ENCODE measurements at regions not wholly inside any gene's neighbourhood (a gene's known extent, or its start where the extent isn't known, plus 50 kb on each side); places are given as distances from the start of the nearest gene placed in this dataset.

DNA sequence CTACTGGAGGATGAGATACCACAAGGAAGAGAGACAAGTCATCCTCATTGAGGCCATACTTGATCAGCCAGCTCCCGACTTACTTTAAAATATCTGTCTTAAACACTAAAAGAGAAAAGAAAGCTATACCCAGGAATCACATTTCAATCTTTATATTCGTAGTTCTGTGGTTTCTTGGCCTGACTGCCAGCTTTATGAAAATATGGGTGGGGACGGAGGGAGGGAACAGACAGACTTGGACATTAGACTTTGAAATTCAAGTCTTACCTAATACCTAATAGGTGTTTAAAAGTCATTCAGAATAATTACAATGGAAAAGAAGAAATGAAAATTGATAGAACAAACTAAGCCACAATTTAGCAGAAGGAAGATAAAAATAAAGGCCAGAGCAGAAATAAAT is 604.8 kb upstream of the RORB start:
- no peaks in the 10 kb centered on the region for H3K4me1 Mint-ChIP-seq
- no peaks in the 10 kb centered on the region for H4K20me1 ChIP-seq (replicated peaks; ENCODE audit: insufficient read depth)
- H3K9me3 Mint-ChIP-seq, result peaks cover 4% of the 10 kb centered on the region; the same call in 1 of the 3 replicates
- H3F3A ChIP-seq (replicated peaks; ENCODE audit: low read depth), result no peaks in the 10 kb centered on the region
- H3K27ac Mint-ChIP-seq, result no peak overlapping the region
- H2AFZ ChIP-seq, result no peak overlapping the region
- no peak for DNase-seq (ENCODE audit: low spot score)
- no peak for TF ChIP-seq EZH2phosphoT487 (IDR thresholded peaks at IDR 0.05; ENCODE audit: unreplicated experiment)
- TF ChIP-seq EZH2 (IDR thresholded peaks at IDR 0.05; ENCODE audit: low read depth, unreplicated experiment), result no peak
- TF ChIP-seq, protein P1, sequence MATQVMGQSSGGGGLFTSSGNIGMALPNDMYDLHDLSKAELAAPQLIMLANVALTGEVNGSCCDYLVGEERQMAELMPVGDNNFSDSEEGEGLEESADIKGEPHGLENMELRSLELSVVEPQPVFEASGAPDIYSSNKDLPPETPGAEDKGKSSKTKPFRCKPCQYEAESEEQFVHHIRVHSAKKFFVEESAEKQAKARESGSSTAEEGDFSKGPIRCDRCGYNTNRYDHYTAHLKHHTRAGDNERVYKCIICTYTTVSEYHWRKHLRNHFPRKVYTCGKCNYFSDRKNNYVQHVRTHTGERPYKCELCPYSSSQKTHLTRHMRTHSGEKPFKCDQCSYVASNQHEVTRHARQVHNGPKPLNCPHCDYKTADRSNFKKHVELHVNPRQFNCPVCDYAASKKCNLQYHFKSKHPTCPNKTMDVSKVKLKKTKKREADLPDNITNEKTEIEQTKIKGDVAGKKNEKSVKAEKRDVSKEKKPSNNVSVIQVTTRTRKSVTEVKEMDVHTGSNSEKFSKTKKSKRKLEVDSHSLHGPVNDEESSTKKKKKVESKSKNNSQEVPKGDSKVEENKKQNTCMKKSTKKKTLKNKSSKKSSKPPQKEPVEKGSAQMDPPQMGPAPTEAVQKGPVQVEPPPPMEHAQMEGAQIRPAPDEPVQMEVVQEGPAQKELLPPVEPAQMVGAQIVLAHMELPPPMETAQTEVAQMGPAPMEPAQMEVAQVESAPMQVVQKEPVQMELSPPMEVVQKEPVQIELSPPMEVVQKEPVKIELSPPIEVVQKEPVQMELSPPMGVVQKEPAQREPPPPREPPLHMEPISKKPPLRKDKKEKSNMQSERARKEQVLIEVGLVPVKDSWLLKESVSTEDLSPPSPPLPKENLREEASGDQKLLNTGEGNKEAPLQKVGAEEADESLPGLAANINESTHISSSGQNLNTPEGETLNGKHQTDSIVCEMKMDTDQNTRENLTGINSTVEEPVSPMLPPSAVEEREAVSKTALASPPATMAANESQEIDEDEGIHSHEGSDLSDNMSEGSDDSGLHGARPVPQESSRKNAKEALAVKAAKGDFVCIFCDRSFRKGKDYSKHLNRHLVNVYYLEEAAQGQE (IDR thresholded peaks at IDR 0.05; ENCODE audit: unreplicated experiment), result no peak
- TF ChIP-seq ZNF331 (CRISPR knock-in tag; IDR thresholded peaks at IDR 0.05; ENCODE audit: low read depth), result no peak
- no peak for TF ChIP-seq POLR2AphosphoS5 (IDR thresholded peaks at IDR 0.05; ENCODE audit: low read depth)
- H3K36me3 Mint-ChIP-seq (ENCODE audit: low read depth), result 0 out of 3 replicates have a peak, but pooled peaks cover 2% of the 10 kb centered on the region
- H3K79me2 ChIP-seq (replicated peaks; ENCODE audit: insufficient read depth), result no peaks in the 10 kb centered on the region
- H3K36me3 ChIP-seq (ENCODE audit: insufficient read depth), result no peaks in the 10 kb centered on the region
- H3K27me3 ChIP-seq (ENCODE audit: insufficient read depth), result no peaks in the 10 kb centered on the region
- H3K27ac ChIP-seq (ENCODE audit: low read depth), result no peak overlapping the region
- no peak overlapping the region for H3K4me2 ChIP-seq
- H3K27me3 Mint-ChIP-seq (ENCODE audit: insufficient read depth, low read depth, poor library complexity), result no peaks in the 10 kb centered on the region
- no peak overlapping the region for H3K4me3 ChIP-seq
- H3K4me1 ChIP-seq (ENCODE audit: insufficient read depth), result no peaks in the 10 kb centered on the region
- no peak overlapping the region for H3K4me3 Mint-ChIP-seq
- no peaks in the 10 kb centered on the region for H3K9me2 ChIP-seq (ENCODE audit: insufficient read depth)
- ATAC-seq, result no peak

DNA sequence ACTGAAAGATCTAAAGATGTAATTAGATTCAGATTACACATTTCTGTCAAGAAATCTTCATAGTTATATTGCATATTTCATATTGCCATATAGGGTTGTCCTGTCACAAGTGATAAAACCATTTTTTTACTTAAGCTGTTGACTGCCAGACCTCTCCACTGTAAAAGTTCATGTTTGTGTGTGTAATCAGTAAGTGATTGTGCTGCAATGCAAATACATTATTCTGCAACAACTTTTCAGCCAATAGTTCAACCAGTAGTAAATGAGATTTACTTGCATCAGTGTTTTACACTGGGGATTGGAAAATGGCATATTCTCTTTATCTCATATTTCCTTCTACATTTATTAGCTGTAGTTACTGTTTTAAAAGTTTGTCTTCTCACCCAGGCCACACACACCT is 603.9 kb upstream of the RORB start:
- no peaks in the 10 kb centered on the region for H3K27me3 ChIP-seq (ENCODE audit: insufficient read depth)
- TF ChIP-seq, protein P2, sequence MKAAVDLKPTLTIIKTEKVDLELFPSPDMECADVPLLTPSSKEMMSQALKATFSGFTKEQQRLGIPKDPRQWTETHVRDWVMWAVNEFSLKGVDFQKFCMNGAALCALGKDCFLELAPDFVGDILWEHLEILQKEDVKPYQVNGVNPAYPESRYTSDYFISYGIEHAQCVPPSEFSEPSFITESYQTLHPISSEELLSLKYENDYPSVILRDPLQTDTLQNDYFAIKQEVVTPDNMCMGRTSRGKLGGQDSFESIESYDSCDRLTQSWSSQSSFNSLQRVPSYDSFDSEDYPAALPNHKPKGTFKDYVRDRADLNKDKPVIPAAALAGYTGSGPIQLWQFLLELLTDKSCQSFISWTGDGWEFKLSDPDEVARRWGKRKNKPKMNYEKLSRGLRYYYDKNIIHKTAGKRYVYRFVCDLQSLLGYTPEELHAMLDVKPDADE (IDR thresholded peaks at IDR 0.05), result no peak
- TF ChIP-seq, protein P3, sequence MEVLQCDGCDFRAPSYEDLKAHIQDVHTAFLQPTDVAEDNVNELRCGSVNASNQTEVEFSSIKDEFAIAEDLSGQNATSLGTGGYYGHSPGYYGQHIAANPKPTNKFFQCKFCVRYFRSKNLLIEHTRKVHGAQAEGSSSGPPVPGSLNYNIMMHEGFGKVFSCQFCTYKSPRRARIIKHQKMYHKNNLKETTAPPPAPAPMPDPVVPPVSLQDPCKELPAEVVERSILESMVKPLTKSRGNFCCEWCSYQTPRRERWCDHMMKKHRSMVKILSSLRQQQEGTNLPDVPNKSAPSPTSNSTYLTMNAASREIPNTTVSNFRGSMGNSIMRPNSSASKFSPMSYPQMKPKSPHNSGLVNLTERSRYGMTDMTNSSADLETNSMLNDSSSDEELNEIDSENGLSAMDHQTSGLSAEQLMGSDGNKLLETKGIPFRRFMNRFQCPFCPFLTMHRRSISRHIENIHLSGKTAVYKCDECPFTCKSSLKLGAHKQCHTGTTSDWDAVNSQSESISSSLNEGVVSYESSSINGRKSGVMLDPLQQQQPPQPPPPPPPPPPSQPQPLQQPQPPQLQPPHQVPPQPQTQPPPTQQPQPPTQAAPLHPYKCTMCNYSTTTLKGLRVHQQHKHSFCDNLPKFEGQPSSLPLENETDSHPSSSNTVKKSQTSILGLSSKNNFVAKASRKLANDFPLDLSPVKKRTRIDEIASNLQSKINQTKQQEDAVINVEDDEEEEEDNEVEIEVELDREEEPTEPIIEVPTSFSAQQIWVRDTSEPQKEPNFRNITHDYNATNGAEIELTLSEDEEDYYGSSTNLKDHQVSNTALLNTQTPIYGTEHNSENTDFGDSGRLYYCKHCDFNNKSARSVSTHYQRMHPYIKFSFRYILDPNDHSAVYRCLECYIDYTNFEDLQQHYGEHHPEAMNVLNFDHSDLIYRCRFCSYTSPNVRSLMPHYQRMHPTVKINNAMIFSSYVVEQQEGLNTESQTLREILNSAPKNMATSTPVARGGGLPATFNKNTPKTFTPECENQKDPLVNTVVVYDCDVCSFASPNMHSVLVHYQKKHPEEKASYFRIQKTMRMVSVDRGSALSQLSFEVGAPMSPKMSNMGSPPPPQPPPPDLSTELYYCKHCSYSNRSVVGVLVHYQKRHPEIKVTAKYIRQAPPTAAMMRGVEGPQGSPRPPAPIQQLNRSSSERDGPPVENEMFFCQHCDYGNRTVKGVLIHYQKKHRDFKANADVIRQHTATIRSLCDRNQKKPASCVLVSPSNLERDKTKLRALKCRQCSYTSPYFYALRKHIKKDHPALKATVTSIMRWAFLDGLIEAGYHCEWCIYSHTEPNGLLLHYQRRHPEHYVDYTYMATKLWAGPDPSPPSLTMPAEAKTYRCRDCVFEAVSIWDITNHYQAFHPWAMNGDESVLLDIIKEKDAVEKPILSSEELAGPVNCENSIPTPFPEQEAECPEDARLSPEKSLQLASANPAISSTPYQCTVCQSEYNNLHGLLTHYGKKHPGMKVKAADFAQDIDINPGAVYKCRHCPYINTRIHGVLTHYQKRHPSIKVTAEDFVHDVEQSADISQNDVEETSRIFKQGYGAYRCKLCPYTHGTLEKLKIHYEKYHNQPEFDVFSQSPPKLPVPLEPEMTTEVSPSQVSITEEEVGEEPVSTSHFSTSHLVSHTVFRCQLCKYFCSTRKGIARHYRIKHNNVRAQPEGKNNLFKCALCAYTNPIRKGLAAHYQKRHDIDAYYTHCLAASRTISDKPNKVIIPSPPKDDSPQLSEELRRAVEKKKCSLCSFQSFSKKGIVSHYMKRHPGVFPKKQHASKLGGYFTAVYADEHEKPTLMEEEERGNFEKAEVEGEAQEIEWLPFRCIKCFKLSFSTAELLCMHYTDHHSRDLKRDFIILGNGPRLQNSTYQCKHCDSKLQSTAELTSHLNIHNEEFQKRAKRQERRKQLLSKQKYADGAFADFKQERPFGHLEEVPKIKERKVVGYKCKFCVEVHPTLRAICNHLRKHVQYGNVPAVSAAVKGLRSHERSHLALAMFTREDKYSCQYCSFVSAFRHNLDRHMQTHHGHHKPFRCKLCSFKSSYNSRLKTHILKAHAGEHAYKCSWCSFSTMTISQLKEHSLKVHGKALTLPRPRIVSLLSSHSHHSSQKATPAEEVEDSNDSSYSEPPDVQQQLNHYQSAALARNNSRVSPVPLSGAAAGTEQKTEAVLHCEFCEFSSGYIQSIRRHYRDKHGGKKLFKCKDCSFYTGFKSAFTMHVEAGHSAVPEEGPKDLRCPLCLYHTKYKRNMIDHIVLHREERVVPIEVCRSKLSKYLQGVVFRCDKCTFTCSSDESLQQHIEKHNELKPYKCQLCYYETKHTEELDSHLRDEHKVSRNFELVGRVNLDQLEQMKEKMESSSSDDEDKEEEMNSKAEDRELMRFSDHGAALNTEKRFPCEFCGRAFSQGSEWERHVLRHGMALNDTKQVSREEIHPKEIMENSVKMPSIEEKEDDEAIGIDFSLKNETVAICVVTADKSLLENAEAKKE (CRISPR knock-in tag; IDR thresholded peaks at IDR 0.05), result no peak
- no peak for TF ChIP-seq EZH2 (IDR thresholded peaks at IDR 0.05; ENCODE audit: low read depth, unreplicated experiment)
- TF ChIP-seq, protein P1 (IDR thresholded peaks at IDR 0.05; ENCODE audit: unreplicated experiment), result no peak

More for the DNA sequence above, 603.9 kb upstream of the RORB start:
- Mint-ChIP-seq H3K27ac (no peak overlapping the region), H3K9me3 (peaks cover 3% of the 10 kb centered on the region; the same call in 2 of the 3 replicates), H3K4me1 (no peaks in the 10 kb centered on the region), H3K36me3 (ENCODE audit: low read depth) (no peaks in the 10 kb centered on the region; the same call in 2 of the 3 replicates), H3K27me3 (ENCODE audit: insufficient read depth, low read depth, poor library complexity) (no peaks in the 10 kb centered on the region), H3K4me3 (no peak overlapping the region)
- no peak overlapping the region for H3K4me3 ChIP-seq
- no peak overlapping the region for H2AFZ ChIP-seq
- no peaks in the 10 kb centered on the region for H3K79me2 ChIP-seq (replicated peaks; ENCODE audit: insufficient read depth)
- ATAC-seq (no peak), DNase-seq (ENCODE audit: low spot score) (no peak)
- no peak overlapping the region for H3K27ac ChIP-seq (ENCODE audit: low read depth)
- H3K36me3 ChIP-seq (ENCODE audit: insufficient read depth), result no peaks in the 10 kb centered on the region
- no peak overlapping the region for H3K4me2 ChIP-seq
- no peaks in the 10 kb centered on the region for H3F3A ChIP-seq (replicated peaks; ENCODE audit: low read depth)
- no peaks in the 10 kb centered on the region for H3K9me2 ChIP-seq (ENCODE audit: insufficient read depth)
- H4K20me1 ChIP-seq (replicated peaks; ENCODE audit: insufficient read depth), result no peaks in the 10 kb centered on the region
- no peaks in the 10 kb centered on the region for H3K4me1 ChIP-seq (ENCODE audit: insufficient read depth)
